Transverse colon (tissue), 3 donors: ENCODE measurements at regions not wholly inside any gene's neighbourhood (a gene's known extent, or its start where the extent isn't known, plus 50 kb on each side); places are given as distances from the start of the nearest gene placed in this dataset.

Experiments used
- CTCF ChIP-seq, 5 experiments: fragments of 200-600 bp in 3 of 5; fragments of 450-650 bp in 2 of 5; sonication (generic) in 3 of 5; IDR thresholded peaks; 1 replicate in 2 of 5; 2 replicates in 3 of 5; pipeline ENCODE4 v1.5.1; 2016 to 2017; ENCODE audit warnings: antibody characterized with exemption in 5 of 5, inconsistent platforms in 3 of 5, mild to moderate bottlenecking in 2 of 5, moderate library complexity in 1 of 5
- POLR2A ChIP-seq: fragments of 450-650 bp; IDR thresholded peaks from one replicate; pipeline ENCODE4 v1.6.1; 2016; ENCODE audit warnings: antibody characterized with exemption, mild to moderate bottlenecking, moderate library complexity

DNA sequence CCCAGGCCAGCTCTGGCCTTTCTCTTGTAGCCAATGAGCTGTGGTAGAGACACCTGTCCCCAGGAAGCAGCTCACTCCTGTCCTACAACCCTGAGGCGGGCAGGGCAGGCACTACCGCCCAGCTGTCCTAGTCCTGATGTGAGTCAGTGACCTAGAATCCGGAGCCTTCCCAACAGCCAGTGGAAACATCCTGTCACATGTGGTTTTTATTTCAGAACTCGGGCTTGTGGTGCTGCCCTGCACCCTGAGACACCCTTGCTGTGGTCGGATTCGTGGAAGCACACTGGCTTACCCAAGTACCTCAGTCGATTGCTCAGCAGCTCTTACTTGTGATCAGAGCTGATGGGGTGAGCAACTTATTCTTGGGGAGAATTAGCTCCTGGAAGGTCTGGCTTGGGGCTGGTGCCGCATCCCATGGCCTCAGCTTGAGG lies 83.6 kb upstream of the ARHGEF7 start:
- TF ChIP-seq CTCF (IDR thresholded peaks at IDR 0.05) (no peak), POLR2A (no peak)
